Posterior cingulate gyrus (tissue), 11 donors: ENCODE measurements at regions not wholly inside any gene's neighbourhood (a gene's known extent, or its start where the extent isn't known, plus 50 kb on each side); places are given as distances from the start of the nearest gene placed in this dataset.

ENCODE experiments used
- DNase-seq, 10 donors: peaks; one replicate each; pipeline versions ENCODE4 v3.0.0 to v3.0.0-alpha.2; 2020 to 2021; ENCODE audit warnings: mixed read lengths in 3 of 10
- intact Hi-C: fragments of 100-400 bp; cut with DNase I; formaldehyde crosslinking; loops from one replicate; pipeline ENCODE4 v1.15.1; 2023

DNA sequence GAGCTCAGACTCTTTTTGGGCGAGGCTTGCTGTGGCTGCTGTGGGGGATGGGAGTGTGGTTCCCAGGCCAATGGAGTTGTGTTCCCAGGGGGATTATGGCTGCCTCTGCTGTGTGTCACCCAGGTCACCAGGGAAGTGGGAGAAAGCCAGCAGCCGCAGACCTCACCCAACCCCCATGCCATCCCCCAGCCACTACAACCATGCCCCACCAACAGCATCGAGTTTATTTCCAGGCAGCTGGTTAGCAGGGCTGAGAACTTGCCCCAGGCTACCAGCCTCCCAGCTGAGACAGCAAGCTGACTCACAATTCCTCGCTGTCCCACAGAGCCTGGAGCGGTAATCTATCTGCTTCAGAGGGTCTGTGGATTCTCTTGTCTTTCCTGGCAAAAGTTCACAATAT is 331.7 kb downstream of the FRK start:
- intact Hi-C loops: no loop called here
- DNase-seq: no peak

GRCh38 chr6:115728171-115728570 is 332.5 kb downstream of the FRK start:
- intact Hi-C loops: no loop called here
- DNase-seq: no peak

- intact Hi-C loops: no loop called here
- DNase-seq: no peak
These were observed 339.1 kb downstream of the FRK start for GRCh38 chr6:115721564-115721963.

- intact Hi-C loops: no loop called here
- no peak for DNase-seq
These were observed 339.8 kb downstream of the FRK start for GRCh38 chr6:115720900-115721299.

- intact Hi-C loops: no loop called here
These were observed 343.2 kb downstream of the FRK start for GRCh38 chr6:115717472-115717871.

GRCh38 chr6:115717062-115717461 is 343.6 kb downstream of the FRK start:
- no peak for DNase-seq
- intact Hi-C loops: no loop called here

More at GRCh38 chr6:115717472-115717871, 343.2 kb downstream of the FRK start:
- no peak for DNase-seq

DNA sequence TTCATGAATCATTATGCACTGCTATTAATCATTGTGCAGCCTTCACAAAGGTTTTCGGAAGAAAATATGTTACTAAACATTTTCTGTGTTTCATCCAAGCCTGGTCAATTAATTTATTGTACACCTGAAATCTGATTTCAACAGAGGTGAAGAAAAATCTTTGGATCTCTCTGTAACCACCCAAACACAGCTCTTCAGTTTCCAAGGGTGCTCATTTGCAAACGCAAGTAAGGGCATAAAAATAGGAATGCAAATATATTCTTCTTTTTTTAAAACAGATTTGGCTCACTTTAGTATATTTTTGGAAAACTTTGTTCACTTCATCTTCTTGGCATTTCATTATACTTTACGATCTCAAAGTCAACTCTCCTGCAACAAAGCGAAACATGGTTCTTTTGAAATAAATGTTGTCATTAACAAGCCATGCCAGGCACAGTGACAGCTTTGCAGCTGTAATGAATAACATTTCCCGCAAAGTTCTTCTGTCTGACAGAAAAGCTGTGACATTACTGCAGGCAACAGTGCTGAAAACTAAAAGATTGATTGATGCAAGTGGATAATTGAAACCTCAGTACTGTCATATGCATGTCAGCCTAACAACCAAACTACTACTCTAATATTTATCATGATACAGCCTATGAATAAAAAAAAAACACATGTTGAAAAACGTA is 348.3 kb downstream of the FRK start:
- no peak for DNase-seq
- intact Hi-C loops: no loop called here

DNA sequence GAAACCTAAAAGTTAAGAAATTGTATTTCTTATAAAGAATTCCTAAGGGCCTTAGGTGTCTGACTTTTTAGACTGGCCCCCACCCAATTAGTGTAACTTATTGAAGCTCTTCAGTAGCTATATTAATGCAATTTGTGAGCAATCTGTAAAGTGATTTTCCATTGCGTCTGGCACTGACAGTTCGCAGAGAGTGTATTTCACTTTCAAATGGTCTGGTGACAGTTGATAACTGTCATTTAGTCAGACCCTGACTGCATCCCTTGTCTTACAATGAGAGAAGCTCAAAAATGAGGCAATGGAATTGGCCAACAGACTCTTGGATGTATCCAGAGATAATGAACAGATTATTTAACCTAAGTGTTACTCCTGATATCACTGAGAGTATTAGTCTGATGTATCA is 351.8 kb downstream of the FRK start:
- DNase-seq: no peak
- intact Hi-C loops: no loop called here

- intact Hi-C loops: no loop called here
- DNase-seq: no peak
These were observed 353.7 kb downstream of the FRK start for GRCh38 chr6:115706981-115707380.

- intact Hi-C loops: no loop called here
- DNase-seq: no peak
These were observed 354.4 kb downstream of the FRK start for GRCh38 chr6:115706324-115706723.

DNA sequence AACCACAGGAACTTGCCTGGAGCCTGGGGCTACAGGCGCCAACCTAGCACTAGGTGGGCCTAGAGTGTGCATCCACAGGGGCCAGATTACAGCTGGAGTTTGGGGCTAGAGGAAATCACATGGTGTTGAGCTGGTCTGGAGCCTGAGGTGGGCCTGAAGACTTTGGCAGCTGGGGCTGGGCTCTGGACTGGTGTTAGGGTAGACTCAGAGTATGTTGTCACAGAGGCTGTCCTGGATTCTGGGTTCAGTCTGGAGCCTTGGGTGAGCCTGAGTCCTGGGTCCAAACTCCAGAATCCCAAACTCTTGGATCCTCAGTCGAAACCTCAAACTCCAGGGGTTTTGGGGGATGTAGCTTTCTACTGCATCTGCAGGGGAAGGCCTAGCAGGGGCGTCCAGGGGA is 356.7 kb downstream of the FRK start:
- intact Hi-C loops: no loop called here
- no peak for DNase-seq

- intact Hi-C loops: no loop called here
- no peak for DNase-seq
These were observed 369.3 kb downstream of the FRK start for GRCh38 chr6:115691433-115691832.

DNA sequence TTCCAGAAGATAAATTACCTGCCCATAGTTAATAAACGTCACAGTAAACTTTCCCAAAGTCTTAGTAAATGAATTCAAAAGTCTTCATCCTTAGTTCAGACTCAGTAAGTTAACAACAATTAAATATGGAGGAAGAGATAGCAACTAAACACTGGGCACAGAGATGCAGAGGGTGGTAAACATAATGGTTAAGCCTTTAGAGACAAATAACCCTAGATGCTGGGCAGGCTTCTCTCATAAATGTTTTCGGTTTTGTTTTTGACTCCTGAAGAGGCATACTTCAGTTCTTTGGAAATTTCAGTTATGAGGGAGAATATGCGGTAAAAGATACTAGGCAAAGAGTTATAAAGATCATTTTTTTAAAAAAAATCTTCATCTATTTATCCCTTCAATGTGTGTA is 369.8 kb downstream of the FRK start:
- no peak for DNase-seq
- intact Hi-C loops: no loop called here

- no peak for DNase-seq
- intact Hi-C loops: no loop called here
These were observed 378.5 kb downstream of the FRK start for GRCh38 chr6:115681978-115682775.

- DNase-seq: no peak
- intact Hi-C loops: no loop called here
These were observed 380.1 kb downstream of the FRK start for GRCh38 chr6:115680621-115681020.

DNA sequence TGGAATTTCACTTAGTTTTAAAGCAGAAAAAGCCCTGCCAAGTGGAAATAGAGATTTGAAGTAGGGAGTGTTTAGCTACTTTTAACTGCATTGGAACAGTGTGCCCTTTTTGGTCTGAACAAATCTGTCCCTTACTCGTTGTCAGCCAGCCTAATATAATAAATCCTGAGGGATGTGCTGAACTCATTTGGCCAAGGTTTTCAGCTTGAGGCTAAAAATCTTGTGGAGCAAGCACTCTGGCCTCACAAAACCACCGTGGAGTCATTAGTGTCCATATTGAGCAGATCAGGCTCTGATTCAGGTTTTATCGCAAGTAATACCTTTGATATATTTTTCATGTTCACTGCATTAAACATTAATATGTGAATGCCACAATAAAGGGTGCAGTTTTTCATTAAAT is 383.5 kb downstream of the FRK start:
- intact Hi-C loops: no loop called here
- no peak for DNase-seq

GRCh38 chr6:115675443-115675842 is 385.2 kb downstream of the FRK start:
- no peak for DNase-seq
- intact Hi-C loops: no loop called here

- intact Hi-C loops: no loop called here
- no peak for DNase-seq
These were observed 391.9 kb downstream of the FRK start for GRCh38 chr6:115668781-115669180.

DNA sequence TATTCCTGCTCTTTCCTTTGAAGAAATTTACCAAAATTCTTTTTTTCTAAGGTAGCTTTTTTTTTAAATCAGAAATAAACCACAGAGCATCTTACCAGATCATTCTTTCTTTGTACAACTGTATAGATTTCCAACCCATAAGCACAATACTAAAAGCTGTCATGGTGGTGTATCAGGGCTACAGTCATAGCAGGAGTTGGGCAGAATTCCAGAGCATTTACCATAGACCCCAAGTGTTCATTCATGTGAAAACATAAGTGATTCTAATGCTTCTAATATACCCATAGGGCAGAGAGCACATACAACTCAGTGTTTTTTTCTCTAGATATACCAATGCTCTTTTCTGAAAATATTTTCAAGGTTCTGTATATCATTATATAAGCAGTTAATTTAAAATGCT is 392.5 kb downstream of the FRK start:
- no peak for DNase-seq
- intact Hi-C loops: no loop called here

DNA sequence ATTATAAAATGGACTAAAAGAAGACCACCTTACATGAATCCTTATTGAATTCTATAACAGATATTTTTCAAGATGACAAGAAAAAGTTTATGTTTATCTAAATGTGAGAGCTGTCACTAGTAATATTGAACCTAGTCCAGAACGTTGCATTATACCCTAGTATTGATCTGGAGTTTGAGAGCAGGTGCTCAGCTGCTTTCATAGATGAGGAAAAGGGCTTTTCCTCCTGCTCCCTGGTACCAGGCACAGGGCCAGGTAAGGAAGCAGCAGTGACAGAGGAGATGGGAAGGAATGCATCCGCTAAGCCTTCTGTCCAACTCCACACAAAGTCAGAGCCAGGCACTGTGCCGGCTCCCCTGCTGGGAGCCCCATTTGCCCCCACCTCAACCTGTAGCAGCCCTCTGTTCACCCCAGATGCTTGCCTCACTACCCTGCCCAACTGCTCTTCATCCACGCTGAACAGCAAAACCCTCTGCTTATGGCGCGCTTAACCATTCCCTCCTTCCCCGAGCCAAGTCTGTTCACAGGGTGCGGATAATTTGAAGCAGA is 393.1 kb downstream of the FRK start:
- peak in 1 of 10 donors; percentile 69 for DNase-seq
- intact Hi-C loops: no loop called here

- intact Hi-C loops: no loop called here
- no peak for DNase-seq
These were observed 393.7 kb downstream of the FRK start for GRCh38 chr6:115666997-115667396.

DNA sequence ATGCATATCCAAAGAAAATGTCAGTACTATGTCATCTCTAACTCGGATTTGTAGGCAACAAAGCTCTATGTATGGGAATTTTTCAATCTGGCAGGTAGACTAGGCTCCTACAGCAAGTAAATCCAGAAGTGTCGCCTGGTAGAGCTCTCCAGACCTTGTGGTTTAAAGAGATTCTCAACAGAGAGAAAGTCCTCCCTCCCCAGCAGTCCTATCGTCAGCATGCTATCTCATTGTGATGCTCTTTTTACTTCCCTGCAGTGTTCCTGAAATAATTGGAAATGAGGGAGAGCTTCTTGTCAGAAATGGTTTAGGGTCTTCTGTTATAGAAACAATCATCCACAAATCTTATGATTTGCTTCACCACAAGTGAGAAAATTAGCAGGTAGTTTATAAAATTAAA is 395.4 kb downstream of the FRK start:
- no peak for DNase-seq
- intact Hi-C loops: no loop called here
